ENCODE measurements at regions not wholly inside any gene's neighbourhood (a gene's known extent, or its start where the extent isn't known, plus 50 kb on each side); places are given as distances from the start of the nearest gene placed in this dataset.

GRCh38 chr4:62627671-62628070 is 1427.5 kb downstream of the ADGRL3 start:
- DNase-seq (ENCODE audit: low spot score), result no peak
- intact Hi-C loops (cut with DNase I), result no loop called here
- H3K4me1 ChIP-seq (replicated peaks), result no peaks in the 10 kb centered on the region
- no peak overlapping the region for H3K27ac ChIP-seq
- WGBS, result 87% methylated on average over 2 of the region's 2 CpGs
- no peak for TF ChIP-seq POLR2A (IDR thresholded peaks at IDR 0.05)
- TF ChIP-seq POLR2AphosphoS5 (IDR thresholded peaks at IDR 0.05), result no peak
- TF ChIP-seq CTCF (IDR thresholded peaks at IDR 0.05), result no peak
- H3K27me3 ChIP-seq (replicated peaks; ENCODE audit: insufficient read depth), result no peaks in the 10 kb centered on the region
- no peaks in the 10 kb centered on the region for H3K36me3 ChIP-seq
- H3K9me3 ChIP-seq, result no peaks in the 10 kb centered on the region
- H3K4me3 ChIP-seq, result no peak overlapping the region

- intact Hi-C loops (cut with DNase I), result no loop called here
- Histone ChIP-seq H3K27ac (no peak overlapping the region), H3K9me3 (no peaks in the 10 kb centered on the region), H3K36me3 (no peaks in the 10 kb centered on the region), H3K4me3 (no peak overlapping the region), H3K27me3 (replicated peaks; ENCODE audit: insufficient read depth) (no peaks in the 10 kb centered on the region), H3K4me1 (replicated peaks) (no peaks in the 10 kb centered on the region)
- DNase-seq (ENCODE audit: low spot score), result no peak
- 83% methylated on average over 3 of the region's 3 CpGs for WGBS
- TF ChIP-seq POLR2A (IDR thresholded peaks at IDR 0.05) (no peak), POLR2AphosphoS5 (IDR thresholded peaks at IDR 0.05) (no peak), CTCF (IDR thresholded peaks at IDR 0.05) (no peak)
These were observed 1427.0 kb downstream of the ADGRL3 start for GRCh38 chr4:62627141-62627540.

GRCh38 chr4:62622089-62622488 is 1422.0 kb downstream of the ADGRL3 start:
- no peaks in the 10 kb centered on the region for H3K27me3 ChIP-seq (replicated peaks; ENCODE audit: insufficient read depth)
- no peak overlapping the region for H3K4me3 ChIP-seq
- no peaks in the 10 kb centered on the region for H3K36me3 ChIP-seq
- H3K9me3 ChIP-seq, result no peaks in the 10 kb centered on the region
- H3K27ac ChIP-seq, result no peak overlapping the region
- H3K4me1 ChIP-seq (replicated peaks), result no peaks in the 10 kb centered on the region
- TF ChIP-seq CTCF (IDR thresholded peaks at IDR 0.05), result no peak
- no peak for TF ChIP-seq POLR2AphosphoS5 (IDR thresholded peaks at IDR 0.05)
- TF ChIP-seq POLR2A (IDR thresholded peaks at IDR 0.05), result no peak
- no peak for DNase-seq (ENCODE audit: low spot score)
- intact Hi-C loops (cut with DNase I), result no loop called here

- Histone ChIP-seq H3K4me1 (replicated peaks) (no peaks in the 10 kb centered on the region), H3K27me3 (replicated peaks; ENCODE audit: insufficient read depth) (no peaks in the 10 kb centered on the region), H3K27ac (no peak overlapping the region), H3K4me3 (no peak overlapping the region), H3K36me3 (no peaks in the 10 kb centered on the region), H3K9me3 (no peaks in the 10 kb centered on the region)
- WGBS, result 60% methylated on average over 4 of the region's 4 CpGs
- DNase-seq (ENCODE audit: low spot score), result no peak
- TF ChIP-seq POLR2A (IDR thresholded peaks at IDR 0.05) (no peak), POLR2AphosphoS5 (IDR thresholded peaks at IDR 0.05) (no peak), CTCF (IDR thresholded peaks at IDR 0.05) (no peak)
- intact Hi-C loops (cut with DNase I), result no loop called here
These were observed 1419.8 kb downstream of the ADGRL3 start for GRCh38 chr4:62619971-62620370.

GRCh38 chr4:62618042-62618441 is 1417.9 kb downstream of the ADGRL3 start:
- DNase-seq (ENCODE audit: low spot score), result no peak
- no peaks in the 10 kb centered on the region for H3K9me3 ChIP-seq
- H3K36me3 ChIP-seq, result no peaks in the 10 kb centered on the region
- no peaks in the 10 kb centered on the region for H3K4me1 ChIP-seq (replicated peaks)
- no peaks in the 10 kb centered on the region for H3K27me3 ChIP-seq (replicated peaks; ENCODE audit: insufficient read depth)
- no peak for TF ChIP-seq POLR2A (IDR thresholded peaks at IDR 0.05)
- TF ChIP-seq CTCF (IDR thresholded peaks at IDR 0.05), result no peak
- TF ChIP-seq POLR2AphosphoS5 (IDR thresholded peaks at IDR 0.05), result no peak
- H3K4me3 ChIP-seq, result no peak overlapping the region
- no peak overlapping the region for H3K27ac ChIP-seq
- intact Hi-C loops (cut with DNase I), result no loop called here
- 71% methylated on average over 2 of the region's 2 CpGs for WGBS

Data from prostate gland (tissue), 2 donors.